GM23338 (cell line): ENCODE measurements at regions not wholly inside any gene's neighbourhood (a gene's known extent, or its start where the extent isn't known, plus 50 kb on each side); places are given as distances from the start of the nearest gene placed in this dataset.

Experiments used
- ATAC-seq: fragments of 200-7000 bp; cut with Tn5 transposase; 3 replicates; pipeline ENCODE4 v1.9.1; 2020
- DNase-seq: peaks from one replicate; pipeline ENCODE4 v3.0.0-alpha.2; 2015; ENCODE audit warnings: low spot score
- H2AFZ ChIP-seq: fragments of 200-600 bp; sonication (generic); 2 replicates; pipeline ENCODE4 v1.8.0; 2016; ENCODE audit warnings: antibody characterized with exemption, mild to moderate bottlenecking, moderate library complexity
- H3F3A ChIP-seq: fragments of 200-600 bp; sonication (generic); replicated peaks from 2 replicates; pipeline ENCODE4 v1.8.0; 2017; ENCODE audit warnings: antibody characterized with exemption, mixed run types, low read depth
- H3K27ac ChIP-seq: fragments of 200-600 bp; sonication (generic); 2 replicates; pipeline ENCODE4 v1.6.1; 2016; ENCODE audit warnings: low read depth
- H3K27me3 ChIP-seq: fragments of 200-600 bp; sonication (generic); 2 replicates; pipeline ENCODE4 v1.8.0; 2016; ENCODE audit warnings: mild to moderate bottlenecking, mixed run types, moderate library complexity; ENCODE audit not compliant: insufficient read depth
- H3K36me3 ChIP-seq: fragments of 200-600 bp; sonication (generic); 2 replicates; pipeline ENCODE4 v1.8.0; 2016; ENCODE audit warnings: mild to moderate bottlenecking; ENCODE audit not compliant: insufficient read depth
- H3K4me1 ChIP-seq: fragments of 200-600 bp; sonication (generic); 2 replicates; pipeline ENCODE4 v1.8.0; 2016; ENCODE audit warnings: mild to moderate bottlenecking, moderate library complexity; ENCODE audit not compliant: insufficient read depth
- H3K4me2 ChIP-seq: fragments of 200-600 bp; sonication (generic); 2 replicates; pipeline ENCODE4 v1.7.1; 2017; ENCODE audit warnings: mixed run types
- H3K4me3 ChIP-seq: fragments of 200-600 bp; sonication (generic); 2 replicates; pipeline ENCODE4 v1.6.1; 2016; ENCODE audit warnings: mixed run types
- H3K79me2 ChIP-seq: fragments of 200-600 bp; sonication (generic); replicated peaks from 2 replicates; pipeline ENCODE4 v1.8.0; 2017; ENCODE audit warnings: mild to moderate bottlenecking; ENCODE audit not compliant: insufficient read depth
- H3K9me2 ChIP-seq: fragments of 200-600 bp; sonication (generic); 2 replicates; pipeline ENCODE4 v1.8.0; 2017; ENCODE audit not compliant: insufficient read depth
- H4K20me1 ChIP-seq: fragments of 200-600 bp; sonication (generic); replicated peaks from 2 replicates; pipeline ENCODE4 v1.8.0; 2017; ENCODE audit warnings: mild to moderate bottlenecking; ENCODE audit not compliant: insufficient read depth
- H3K27ac Mint-ChIP-seq: 2 replicates; pipeline ENCODE4 v1.8.0; 2020; ENCODE audit warnings: inconsistent platforms, mild to moderate bottlenecking, moderate library complexity, mixed read lengths
- H3K27me3 Mint-ChIP-seq: 3 replicates; pipeline ENCODE4 v1.8.0; 2022; ENCODE audit warnings: low read depth, mild to moderate bottlenecking, moderate library complexity, mixed read lengths, inconsistent platforms; ENCODE audit not compliant: insufficient read depth, poor library complexity
- H3K36me3 Mint-ChIP-seq: 3 replicates; pipeline ENCODE4 v1.8.0; 2021; ENCODE audit warnings: low read depth, mild to moderate bottlenecking, inconsistent platforms, moderate library complexity, mixed read lengths
- H3K4me1 Mint-ChIP-seq: 3 replicates; pipeline ENCODE4 v1.8.0; 2020; ENCODE audit warnings: mild to moderate bottlenecking, inconsistent platforms, mixed read lengths
- H3K4me3 Mint-ChIP-seq: 3 replicates; pipeline ENCODE4 v1.8.0; 2021; ENCODE audit warnings: moderate library complexity, mild to moderate bottlenecking, inconsistent platforms, mixed read lengths
- H3K9me3 Mint-ChIP-seq: 3 replicates; pipeline ENCODE4 v1.8.0; 2020; ENCODE audit warnings: moderate library complexity, mild to moderate bottlenecking, inconsistent platforms, mixed read lengths
- CREB1 ChIP-seq: fragments of 250-450 bp; sonication (Bioruptor Pico); IDR thresholded peaks from 2 replicates; pipeline ENCODE4 v1.5.0; 2020; ENCODE audit warnings: low read depth, mild to moderate bottlenecking, moderate library complexity
- CTCF ChIP-seq, 2 experiments: fragments of 200-600 bp in 1 of 2; sonication (generic) in 1 of 2; conservative IDR thresholded peaks; 2 replicates each; pipeline versions ENCODE4 v1.5.1 to v1.6.1; 2016 to 2017; ENCODE audit warnings: antibody characterized with exemption in 2 of 2, low read depth in 2 of 2, mild to moderate bottlenecking in 2 of 2, moderate library complexity in 1 of 2
- ETS1 ChIP-seq: IDR thresholded peaks from 2 replicates; pipeline ENCODE4 v1.6.1; 2016; ENCODE audit warnings: antibody characterized with exemption
- EZH2 ChIP-seq: fragments of 200-600 bp; sonication (generic); IDR thresholded peaks from one replicate; pipeline ENCODE4 v1.8.0; 2017; ENCODE audit warnings: antibody characterized with exemption, mild to moderate bottlenecking, low read depth; ENCODE audit not compliant: unreplicated experiment
- JUNB ChIP-seq: IDR thresholded peaks from one replicate; pipeline ENCODE4 v1.6.1; 2016; ENCODE audit warnings: antibody characterized with exemption; ENCODE audit not compliant: unreplicated experiment
- REST ChIP-seq: IDR thresholded peaks from one replicate; pipeline ENCODE4 v1.6.1; 2018; ENCODE audit warnings: antibody characterized with exemption; ENCODE audit not compliant: unreplicated experiment
- STAT1 ChIP-seq: IDR thresholded peaks from one replicate; pipeline ENCODE4 v1.6.1; 2016; ENCODE audit warnings: antibody characterized with exemption; ENCODE audit not compliant: unreplicated experiment
- ZNF114 ChIP-seq: fragments of 250-450 bp; sonication (Bioruptor Pico); IDR thresholded peaks from 2 replicates; pipeline ENCODE4 v1.5.0; 2020; ENCODE audit warnings: mild to moderate bottlenecking, moderate library complexity
- ZNF331 ChIP-seq: fragments of 250-450 bp; sonication (Bioruptor Pico); IDR thresholded peaks from 2 replicates; pipeline ENCODE4 v1.5.0; 2020; ENCODE audit warnings: low read depth, mild to moderate bottlenecking, moderate library complexity

GRCh38 chr10:81136261-81136660 is 598.6 kb downstream of the SH2D4B start:
- Histone ChIP-seq H3F3A (no peaks in the 10 kb centered on the region), H3K4me3 (no peak overlapping the region), H3K27me3 (no peaks in the 10 kb centered on the region), H3K4me2 (no peak overlapping the region), H4K20me1 (no peaks in the 10 kb centered on the region), H3K36me3 (no peaks in the 10 kb centered on the region), H3K9me2 (no peaks in the 10 kb centered on the region), H3K79me2 (no peaks in the 10 kb centered on the region), H3K27ac (no peak overlapping the region), H3K4me1 (no peaks in the 10 kb centered on the region), H2AFZ (no peak overlapping the region)
- no peaks in the 10 kb centered on the region for H3K4me1 Mint-ChIP-seq
- H3K9me3 Mint-ChIP-seq: peaks cover 11% of the 10 kb centered on the region
- no peaks in the 10 kb centered on the region for H3K36me3 Mint-ChIP-seq
- no peak overlapping the region for H3K4me3 Mint-ChIP-seq
- no peak for ATAC-seq
- no peak for TF ChIP-seq ZNF114 (CRISPR knock-in tag)
- TF ChIP-seq EZH2: no peak
- TF ChIP-seq ZNF331: no peak
- TF ChIP-seq CTCF (conservative IDR thresholded peaks at IDR 0.05; ENCODE audit: low read depth in 2 of 2): no peak
- TF ChIP-seq REST: no peak
- TF ChIP-seq ETS1: no peak
- no peak for TF ChIP-seq JUNB
- no peaks in the 10 kb centered on the region for H3K27me3 Mint-ChIP-seq
- DNase-seq: no peak
- no peak overlapping the region for H3K27ac Mint-ChIP-seq

GRCh38 chr10:81145975-81146374 is 608.3 kb downstream of the SH2D4B start:
- Histone ChIP-seq H3K4me1 (no peaks in the 10 kb centered on the region), H3F3A (no peaks in the 10 kb centered on the region), H3K79me2 (no peaks in the 10 kb centered on the region), H3K27me3 (no peaks in the 10 kb centered on the region), H3K4me3 (no peak overlapping the region), H3K4me2 (no peak overlapping the region), H2AFZ (peak overlapping the region; percentile 53; the same call in 1 of the 2 replicates), H3K36me3 (no peaks in the 10 kb centered on the region), H4K20me1 (no peaks in the 10 kb centered on the region), H3K9me2 (no peaks in the 10 kb centered on the region), H3K27ac (no peak overlapping the region)
- DNase-seq: no peak
- Mint-ChIP-seq H3K4me1 (no peaks in the 10 kb centered on the region), H3K9me3 (no peaks in the 10 kb centered on the region), H3K27ac (no peak overlapping the region), H3K27me3 (peaks cover 2% of the 10 kb centered on the region), H3K36me3 (no peaks in the 10 kb centered on the region), H3K4me3 (no peak overlapping the region)
- ATAC-seq: no peak
- TF ChIP-seq CREB1: no peak
- TF ChIP-seq STAT1: no peak
- TF ChIP-seq CTCF (conservative IDR thresholded peaks at IDR 0.05; ENCODE audit: low read depth in 2 of 2): no peak
